T-helper 1 cell treated with Interleukin-12 subunit alpha and Interleukin-12 subunit beta and Interleukin-4 antibody, amounts not matched to agents 30 ng/mL and 1 ng/mL, for 36 hours (primary cell): ENCODE measurements at regions not wholly inside any gene's neighbourhood (a gene's known extent, or its start where the extent isn't known, plus 50 kb on each side); places are given as distances from the start of the nearest gene placed in this dataset.

Experiments used
- intact Hi-C: fragments of 100-400 bp; cut with micrococcal nuclease; formaldehyde crosslinking; loops from one replicate; pipeline ENCODE4 v1.15.1; 2024

- intact Hi-C loops: no loop called here
These were observed 363.7 kb upstream of the ISX start for GRCh38 chr22:34702279-34702678.

- intact Hi-C loops: no loop called here
These were observed 356.3 kb upstream of the ISX start for GRCh38 chr22:34709641-34710040.

- intact Hi-C loops: no loop called here
These were observed 343.1 kb upstream of the ISX start for GRCh38 chr22:34722901-34723300.

- intact Hi-C loops: no loop called here
These were observed 329.9 kb upstream of the ISX start for GRCh38 chr22:34736081-34736480.

GRCh38 chr22:34738661-34739400 is 327.1 kb upstream of the ISX start:
- intact Hi-C loops: no loop called here

GRCh38 chr22:34743110-34743751 is 322.7 kb upstream of the ISX start:
- intact Hi-C loops: no loop called here

GRCh38 chr22:34760276-34761008 is 305.5 kb upstream of the ISX start:
- intact Hi-C loops: no loop called here

- intact Hi-C loops: no loop called here
These were observed 304.8 kb upstream of the ISX start for GRCh38 chr22:34761111-34761510.

GRCh38 chr22:34763496-34763895 is 302.5 kb upstream of the ISX start:
- intact Hi-C loops: no loop called here

- intact Hi-C loops: no loop called here
These were observed 300.8 kb upstream of the ISX start for GRCh38 chr22:34765115-34765514.

- intact Hi-C loops: no loop called here
These were observed 296.6 kb upstream of the ISX start for GRCh38 chr22:34769361-34769760.

GRCh38 chr22:34776817-34777216 is 289.1 kb upstream of the ISX start:
- intact Hi-C loops: no loop called here

GRCh38 chr22:34781681-34782080 is 284.3 kb upstream of the ISX start:
- intact Hi-C loops: no loop called here

GRCh38 chr22:34783436-34783835 is 282.5 kb upstream of the ISX start:
- intact Hi-C loops: no loop called here

GRCh38 chr22:34784056-34784455 is 281.9 kb upstream of the ISX start:
- intact Hi-C loops: no loop called here

GRCh38 chr22:34797826-34798225 is 268.1 kb upstream of the ISX start:
- intact Hi-C loops: no loop called here

- intact Hi-C loops: no loop called here
These were observed 267.4 kb upstream of the ISX start for GRCh38 chr22:34798605-34799004.

- intact Hi-C loops: no loop called here
These were observed 265.5 kb upstream of the ISX start for GRCh38 chr22:34800260-34800980.

GRCh38 chr22:34801221-34801620 is 264.7 kb upstream of the ISX start:
- intact Hi-C loops: no loop called here

GRCh38 chr22:34804091-34804490 is 261.9 kb upstream of the ISX start:
- intact Hi-C loops: no loop called here

GRCh38 chr22:34804604-34805003 is 261.4 kb upstream of the ISX start:
- intact Hi-C loops: no loop called here

- intact Hi-C loops: no loop called here
These were observed 260.2 kb upstream of the ISX start for GRCh38 chr22:34805771-34806170.
